ENCODE measurements at regions not wholly inside any gene's neighbourhood (a gene's known extent, or its start where the extent isn't known, plus 50 kb on each side); places are given as distances from the start of the nearest gene placed in this dataset.

DNA sequence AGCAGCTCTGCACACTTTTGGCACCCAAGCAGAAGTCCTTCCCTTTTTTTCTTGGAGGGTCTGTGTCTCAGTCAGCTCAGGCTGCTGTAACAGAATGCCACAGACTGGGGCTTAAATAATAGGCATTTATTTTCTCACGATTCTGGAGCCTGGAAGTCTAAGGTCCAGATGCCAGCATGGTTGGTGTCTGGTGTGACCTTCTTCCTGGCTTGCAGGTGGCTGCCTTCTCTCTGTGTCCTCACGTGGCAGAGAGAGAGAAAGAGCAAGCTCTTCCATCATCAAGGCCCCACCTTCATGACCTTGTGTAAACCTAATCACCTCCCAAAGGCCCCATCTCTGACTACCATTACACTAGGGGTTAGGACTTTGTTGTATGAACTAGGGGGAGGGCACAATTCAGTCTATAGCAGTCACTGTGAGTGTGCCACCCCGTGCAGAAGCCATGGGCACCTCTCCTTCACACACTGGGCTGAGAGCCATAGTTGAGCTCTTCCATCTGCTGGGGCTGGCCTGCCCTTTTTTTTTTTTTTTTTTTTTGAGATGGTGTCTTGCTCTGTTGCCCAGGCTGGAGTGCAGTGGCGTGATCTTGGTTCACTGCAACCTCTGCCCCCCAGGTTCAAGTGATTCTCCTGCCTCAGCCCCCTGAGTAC lies 80.3 kb downstream of the OAT start:
- Histone ChIP-seq H3K4me1 (ENCODE audit: control insufficient read depth, insufficient read depth, low read length) (no peaks in the 10 kb centered on the region), H3K9ac (ENCODE audit: low read length in 2 of 2) (no peak overlapping the region), H3K36me3 (ENCODE audit: control insufficient read depth in 2 of 2, insufficient read depth in 2 of 2, low read length in 2 of 2) (no peaks in the 10 kb centered on the region), H3K27ac (ENCODE audit: low read length) (no peak overlapping the region), H3K27me3 (ENCODE audit: control insufficient read depth in 1 of 2, insufficient read depth in 2 of 2, low read length in 2 of 2) (no peaks in the 10 kb centered on the region), H3K4me3 (ENCODE audit: low read length in 2 of 2) (no peak overlapping the region), H3K9me3 (ENCODE audit: control insufficient read depth in 2 of 2, low read length in 2 of 2) (no peaks in the 10 kb centered on the region)

DNA sequence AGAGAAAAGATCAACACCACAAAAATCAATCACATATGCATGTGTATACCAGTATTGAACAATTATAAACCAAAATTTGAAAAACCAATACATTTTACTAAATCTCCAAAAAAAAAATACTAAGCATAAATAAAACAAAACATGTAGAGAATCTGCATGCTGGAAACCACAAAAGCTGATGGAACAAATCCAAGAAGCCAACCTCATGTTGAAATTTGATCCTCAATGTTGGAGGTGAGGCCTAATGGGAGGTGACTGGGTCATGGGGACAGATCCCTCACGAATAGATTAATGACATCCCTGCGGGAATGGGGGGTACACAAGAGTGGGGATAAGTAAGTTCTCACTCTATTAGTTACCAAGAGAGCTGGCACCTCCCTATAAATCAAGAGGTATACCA lies 82.5 kb downstream of the OAT start:
- H3K9me3 ChIP-seq (ENCODE audit: control insufficient read depth in 2 of 2, low read length in 2 of 2), result peaks cover 0 to 3% of the 10 kb centered on the region in 2 donors
- no peaks in the 10 kb centered on the region for H3K27me3 ChIP-seq (ENCODE audit: control insufficient read depth in 1 of 2, insufficient read depth in 2 of 2, low read length in 2 of 2)
- no peaks in the 10 kb centered on the region for H3K4me1 ChIP-seq (ENCODE audit: control insufficient read depth, insufficient read depth, low read length)
- no peaks in the 10 kb centered on the region for H3K36me3 ChIP-seq (ENCODE audit: control insufficient read depth in 2 of 2, insufficient read depth in 2 of 2, low read length in 2 of 2)
- H3K4me3 ChIP-seq (ENCODE audit: low read length in 2 of 2), result no peak overlapping the region
- H3K9ac ChIP-seq (ENCODE audit: low read length in 2 of 2), result no peak overlapping the region
- H3K27ac ChIP-seq (ENCODE audit: low read length), result no peak overlapping the region

DNA sequence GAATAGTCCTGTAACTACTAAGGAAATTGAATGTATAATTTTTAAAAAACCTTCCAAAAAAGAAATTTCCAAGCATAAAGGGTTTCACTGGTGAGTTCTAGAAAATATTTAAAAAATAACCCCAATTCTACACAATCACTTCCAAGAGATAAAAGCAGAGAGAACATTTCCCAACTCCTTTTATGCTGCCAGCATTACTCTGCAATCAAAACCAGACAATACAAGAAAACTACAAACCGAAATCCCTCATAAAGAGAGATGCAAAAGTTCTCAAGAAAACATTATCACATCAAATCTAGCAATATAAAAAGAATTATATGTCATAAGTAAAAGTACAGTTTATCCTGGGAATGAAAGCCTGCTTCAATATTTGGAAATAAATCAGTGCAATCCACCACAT lies 84.8 kb downstream of the OAT start:
- H3K9me3 ChIP-seq (ENCODE audit: control insufficient read depth in 2 of 2, low read length in 2 of 2), result peaks cover 0 to 3% of the 10 kb centered on the region in 2 donors
- H3K36me3 ChIP-seq (ENCODE audit: control insufficient read depth in 2 of 2, insufficient read depth in 2 of 2, low read length in 2 of 2), result no peaks in the 10 kb centered on the region
- H3K27me3 ChIP-seq (ENCODE audit: control insufficient read depth in 1 of 2, insufficient read depth in 2 of 2, low read length in 2 of 2), result no peaks in the 10 kb centered on the region
- H3K27ac ChIP-seq (ENCODE audit: low read length), result no peak overlapping the region
- no peaks in the 10 kb centered on the region for H3K4me1 ChIP-seq (ENCODE audit: control insufficient read depth, insufficient read depth, low read length)
- no peak overlapping the region for H3K9ac ChIP-seq (ENCODE audit: low read length in 2 of 2)
- H3K4me3 ChIP-seq (ENCODE audit: low read length in 2 of 2), result no peak overlapping the region

DNA sequence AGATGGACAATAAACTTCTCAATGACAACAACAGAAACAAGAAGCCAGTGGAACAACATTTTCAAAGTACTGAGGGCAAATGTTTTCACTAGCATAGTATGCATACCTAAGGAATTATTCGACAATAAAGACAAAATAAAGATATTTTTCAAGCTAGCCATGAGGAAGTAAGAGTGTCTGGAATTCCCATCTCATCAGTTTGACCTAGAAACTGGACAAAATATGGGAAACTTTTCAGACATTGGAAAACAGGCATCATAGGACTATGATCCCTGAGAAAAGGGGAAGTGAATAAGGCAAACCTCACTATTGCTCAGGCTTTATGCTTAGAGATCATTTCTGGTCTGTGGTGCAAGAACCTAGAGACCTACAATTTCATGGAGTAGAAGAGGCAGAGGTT lies 86.3 kb downstream of the OAT start:
- Histone ChIP-seq H3K9ac (ENCODE audit: low read length in 2 of 2) (no peak overlapping the region), H3K27me3 (ENCODE audit: control insufficient read depth in 1 of 2, insufficient read depth in 2 of 2, low read length in 2 of 2) (no peaks in the 10 kb centered on the region), H3K4me3 (ENCODE audit: low read length in 2 of 2) (no peak overlapping the region), H3K27ac (ENCODE audit: low read length) (no peak overlapping the region), H3K36me3 (ENCODE audit: control insufficient read depth in 2 of 2, insufficient read depth in 2 of 2, low read length in 2 of 2) (no peaks in the 10 kb centered on the region), H3K9me3 (ENCODE audit: control insufficient read depth in 2 of 2, low read length in 2 of 2) (peaks cover 0 to 3% of the 10 kb centered on the region in 2 donors), H3K4me1 (ENCODE audit: control insufficient read depth, insufficient read depth, low read length) (no peaks in the 10 kb centered on the region)

DNA sequence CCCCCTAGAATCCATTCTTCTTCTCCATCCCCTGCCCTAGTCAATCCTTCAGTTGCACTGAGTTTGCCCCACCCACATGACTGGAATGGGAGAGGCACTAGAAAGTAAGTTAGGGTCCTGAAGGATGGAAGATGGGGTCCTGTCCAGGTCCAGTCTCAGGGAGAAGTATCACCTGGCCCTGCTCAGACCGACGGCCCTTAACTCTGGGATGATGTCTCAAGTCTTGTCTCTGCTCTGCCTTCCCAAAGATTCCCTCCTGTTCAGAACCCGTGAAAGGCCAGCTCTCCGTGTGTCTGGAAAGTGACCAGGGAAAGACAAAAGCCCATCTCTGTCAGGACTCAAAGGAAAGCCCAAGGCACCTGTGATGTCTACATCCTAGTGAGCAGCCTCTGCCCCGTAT lies 88.8 kb downstream of the OAT start:
- H3K4me3 ChIP-seq (ENCODE audit: low read length in 2 of 2), result no peak overlapping the region
- no peak overlapping the region for H3K27ac ChIP-seq (ENCODE audit: low read length)

DNA sequence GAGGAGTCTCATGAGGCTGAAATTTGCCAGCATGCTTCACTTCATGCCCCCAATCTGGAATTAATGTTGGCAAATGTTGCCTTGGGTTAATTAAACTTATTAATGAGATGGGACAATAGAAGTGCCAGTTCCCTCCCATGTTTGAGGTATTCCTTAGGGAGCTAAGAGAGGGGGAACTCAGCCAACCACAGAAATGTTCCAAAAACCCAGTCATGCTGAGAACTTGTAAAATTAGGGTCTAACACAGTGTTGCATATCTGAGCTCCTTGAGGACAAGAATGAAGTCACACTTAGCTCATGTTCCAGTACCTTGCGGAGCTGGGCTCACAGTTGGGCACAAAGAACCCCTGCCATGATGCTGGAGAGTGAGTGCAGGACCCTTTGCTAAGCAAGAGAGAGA lies 89.4 kb downstream of the OAT start:
- no peaks in the 10 kb centered on the region for H3K4me1 ChIP-seq (ENCODE audit: control insufficient read depth, insufficient read depth, low read length)
- H3K9ac ChIP-seq (ENCODE audit: low read length in 2 of 2), result no peak overlapping the region
- no peak overlapping the region for H3K4me3 ChIP-seq (ENCODE audit: low read length in 2 of 2)
- no peaks in the 10 kb centered on the region for H3K36me3 ChIP-seq (ENCODE audit: control insufficient read depth in 2 of 2, insufficient read depth in 2 of 2, low read length in 2 of 2)
- no peaks in the 10 kb centered on the region for H3K27me3 ChIP-seq (ENCODE audit: control insufficient read depth in 1 of 2, insufficient read depth in 2 of 2, low read length in 2 of 2)
- no peak overlapping the region for H3K27ac ChIP-seq (ENCODE audit: low read length)
- peaks cover 0 to 3% of the 10 kb centered on the region in 2 donors for H3K9me3 ChIP-seq (ENCODE audit: control insufficient read depth in 2 of 2, low read length in 2 of 2)

More for the DNA sequence above, 88.8 kb downstream of the OAT start:
- H3K4me1 ChIP-seq (ENCODE audit: control insufficient read depth, insufficient read depth, low read length), result no peaks in the 10 kb centered on the region
- H3K9me3 ChIP-seq (ENCODE audit: control insufficient read depth in 2 of 2, low read length in 2 of 2), result peaks cover 0 to 3% of the 10 kb centered on the region in 2 donors
- no peaks in the 10 kb centered on the region for H3K36me3 ChIP-seq (ENCODE audit: control insufficient read depth in 2 of 2, insufficient read depth in 2 of 2, low read length in 2 of 2)
- H3K27me3 ChIP-seq (ENCODE audit: control insufficient read depth in 1 of 2, insufficient read depth in 2 of 2, low read length in 2 of 2), result no peaks in the 10 kb centered on the region
- no peak overlapping the region for H3K9ac ChIP-seq (ENCODE audit: low read length in 2 of 2)

DNA sequence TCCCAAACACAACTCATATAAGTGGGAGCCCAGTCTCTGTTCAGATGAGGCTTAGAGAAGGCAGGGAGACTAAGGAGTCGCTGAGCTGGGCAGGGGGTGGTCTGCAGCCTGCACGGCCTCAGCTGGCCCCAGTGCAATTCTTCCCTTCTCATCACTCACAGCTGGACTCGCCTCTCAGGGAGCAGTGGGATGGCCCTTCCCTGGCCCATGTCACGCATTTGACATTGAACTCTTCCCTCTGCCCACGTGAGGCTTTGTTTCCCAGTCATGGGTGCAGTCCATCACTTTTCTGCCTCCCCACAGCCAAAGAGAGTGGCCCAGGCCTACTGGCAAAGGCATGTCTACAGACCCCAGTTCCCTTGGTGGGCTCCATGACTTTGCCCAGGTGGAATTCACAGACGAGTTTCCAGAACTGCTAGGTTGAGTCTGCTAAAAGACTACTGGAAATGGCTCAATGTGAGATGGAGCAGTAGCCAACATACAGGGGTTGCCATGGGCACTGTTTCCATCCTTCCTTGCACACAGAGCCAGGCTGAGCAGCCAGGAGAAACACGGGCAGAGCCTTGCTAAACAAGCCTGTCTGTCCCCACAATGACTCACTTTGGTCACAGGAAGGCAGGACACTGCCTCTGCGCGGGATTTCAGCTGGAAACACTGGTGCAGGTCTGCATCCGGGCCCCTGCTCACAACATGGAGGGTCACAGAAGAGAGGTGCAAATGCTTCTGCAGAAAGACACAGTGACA lies 90.1 kb downstream of the OAT start:
- H3K27ac ChIP-seq (ENCODE audit: low read length), result no peak overlapping the region
- no peak overlapping the region for H3K9ac ChIP-seq (ENCODE audit: low read length in 2 of 2)
- H3K36me3 ChIP-seq (ENCODE audit: control insufficient read depth in 2 of 2, insufficient read depth in 2 of 2, low read length in 2 of 2), result no peaks in the 10 kb centered on the region
- H3K27me3 ChIP-seq (ENCODE audit: control insufficient read depth in 1 of 2, insufficient read depth in 2 of 2, low read length in 2 of 2), result no peaks in the 10 kb centered on the region
- no peak overlapping the region for H3K4me3 ChIP-seq (ENCODE audit: low read length in 2 of 2)
- no peaks in the 10 kb centered on the region for H3K4me1 ChIP-seq (ENCODE audit: control insufficient read depth, insufficient read depth, low read length)
- H3K9me3 ChIP-seq (ENCODE audit: control insufficient read depth in 2 of 2, low read length in 2 of 2), result peaks cover 0 to 3% of the 10 kb centered on the region in 2 donors

DNA sequence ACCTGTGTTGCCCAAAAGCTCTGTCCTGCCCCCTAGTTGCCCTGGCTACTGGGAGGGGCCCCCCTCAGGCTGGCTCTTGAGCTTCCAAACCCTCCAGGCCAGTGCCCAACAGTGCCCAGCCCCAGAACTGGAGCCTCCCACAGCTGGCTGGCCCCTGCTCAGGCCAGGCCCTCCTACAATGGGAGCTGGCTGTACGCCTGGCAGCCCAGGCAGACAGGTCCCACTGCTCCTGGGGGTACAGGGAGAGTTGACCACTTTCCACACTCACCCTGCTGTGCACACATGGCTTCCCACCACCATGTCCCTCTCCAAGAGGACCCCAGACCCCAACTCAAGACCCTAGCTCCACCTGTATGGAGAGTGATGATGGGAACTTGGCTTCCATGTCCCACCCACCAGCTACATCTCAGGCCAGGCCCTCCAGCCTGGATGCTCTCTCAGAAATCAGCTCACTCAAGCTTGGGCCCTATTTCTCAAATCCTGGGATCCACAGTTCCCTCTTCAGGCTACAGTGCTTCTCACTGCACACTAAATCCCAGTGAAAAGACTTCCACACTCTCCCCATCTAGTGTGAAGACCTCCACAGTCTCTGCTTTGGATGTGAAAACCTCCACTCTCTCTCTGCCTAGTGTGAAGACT lies 92.6 kb downstream of the OAT start:
- no peak overlapping the region for H3K4me3 ChIP-seq (ENCODE audit: low read length in 2 of 2)
- H3K27ac ChIP-seq (ENCODE audit: low read length), result no peak overlapping the region
- no peaks in the 10 kb centered on the region for H3K36me3 ChIP-seq (ENCODE audit: control insufficient read depth in 2 of 2, insufficient read depth in 2 of 2, low read length in 2 of 2)
- H3K4me1 ChIP-seq (ENCODE audit: control insufficient read depth, insufficient read depth, low read length), result no peaks in the 10 kb centered on the region
- H3K9ac ChIP-seq (ENCODE audit: low read length in 2 of 2), result no peak overlapping the region
- H3K9me3 ChIP-seq (ENCODE audit: control insufficient read depth in 2 of 2, low read length in 2 of 2), result no peaks in the 10 kb centered on the region
- no peaks in the 10 kb centered on the region for H3K27me3 ChIP-seq (ENCODE audit: control insufficient read depth in 1 of 2, insufficient read depth in 2 of 2, low read length in 2 of 2)

DNA sequence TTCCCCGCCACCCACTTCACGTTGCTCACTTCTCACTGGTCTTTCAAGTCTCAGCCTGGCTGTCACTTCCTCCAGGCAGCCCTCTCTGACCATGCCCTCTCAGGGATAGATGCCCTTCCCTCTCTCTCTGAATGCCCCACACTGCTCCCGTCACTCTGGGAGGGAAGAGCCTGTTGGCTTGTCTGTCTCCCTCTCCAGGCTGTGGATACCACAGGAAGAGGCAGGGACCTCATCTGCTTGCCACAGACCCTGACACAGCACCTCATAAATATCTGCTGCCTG lies 93.1 kb downstream of the OAT start:
- no peak overlapping the region for H3K27ac ChIP-seq (ENCODE audit: low read length)
- no peaks in the 10 kb centered on the region for H3K36me3 ChIP-seq (ENCODE audit: control insufficient read depth in 2 of 2, insufficient read depth in 2 of 2, low read length in 2 of 2)
- H3K9me3 ChIP-seq (ENCODE audit: control insufficient read depth in 2 of 2, low read length in 2 of 2), result no peaks in the 10 kb centered on the region
- no peak overlapping the region for H3K4me3 ChIP-seq (ENCODE audit: low read length in 2 of 2)
- H3K9ac ChIP-seq (ENCODE audit: low read length in 2 of 2), result no peak overlapping the region
- no peaks in the 10 kb centered on the region for H3K27me3 ChIP-seq (ENCODE audit: control insufficient read depth in 1 of 2, insufficient read depth in 2 of 2, low read length in 2 of 2)
- no peaks in the 10 kb centered on the region for H3K4me1 ChIP-seq (ENCODE audit: control insufficient read depth, insufficient read depth, low read length)

DNA sequence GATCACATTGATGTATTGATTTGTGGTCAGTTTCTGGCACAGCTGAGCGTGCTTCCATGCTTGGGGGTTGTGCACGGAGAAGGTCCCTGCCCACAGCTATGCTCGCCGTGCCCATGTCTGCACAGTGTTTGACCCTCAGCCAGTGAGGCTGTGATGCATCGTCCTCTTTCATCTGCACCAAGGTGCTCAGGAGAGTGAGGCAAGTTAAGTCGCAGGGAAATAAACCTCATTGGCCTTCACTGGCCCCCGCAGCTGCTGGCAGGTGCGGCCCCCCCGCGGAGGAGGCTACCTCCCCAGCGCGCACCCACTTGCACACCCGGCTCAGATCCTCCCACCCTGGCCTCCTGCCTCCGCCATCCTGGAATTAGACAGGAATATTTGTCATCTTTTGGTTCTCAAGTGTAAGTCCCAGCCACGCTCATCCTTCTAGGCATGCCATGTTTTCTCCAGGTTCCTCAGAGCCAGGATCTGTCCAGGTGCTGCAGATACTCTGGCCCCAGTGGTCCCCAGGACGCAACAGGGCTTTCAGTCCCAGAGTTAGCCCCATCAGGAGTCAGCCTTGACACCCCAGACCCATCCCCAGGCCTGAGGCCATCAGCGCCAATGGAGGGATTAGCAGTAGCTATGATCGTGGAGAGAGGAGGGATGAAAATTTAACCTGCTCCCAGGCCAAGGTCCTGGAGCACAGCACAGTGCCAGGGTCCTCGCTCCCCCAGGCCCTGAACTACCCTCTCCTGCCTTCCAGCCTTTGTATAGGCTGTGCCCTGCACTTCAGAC lies 93.7 kb downstream of the OAT start:
- Histone ChIP-seq H3K4me3 (ENCODE audit: low read length in 2 of 2) (no peak overlapping the region), H3K36me3 (ENCODE audit: control insufficient read depth in 2 of 2, insufficient read depth in 2 of 2, low read length in 2 of 2) (no peaks in the 10 kb centered on the region), H3K27me3 (ENCODE audit: control insufficient read depth in 1 of 2, insufficient read depth in 2 of 2, low read length in 2 of 2) (no peaks in the 10 kb centered on the region)

More for the DNA sequence above, 93.7 kb downstream of the OAT start:
- Histone ChIP-seq H3K9me3 (ENCODE audit: control insufficient read depth in 2 of 2, low read length in 2 of 2) (no peaks in the 10 kb centered on the region), H3K27ac (ENCODE audit: low read length) (no peak overlapping the region), H3K4me1 (ENCODE audit: control insufficient read depth, insufficient read depth, low read length) (no peaks in the 10 kb centered on the region), H3K9ac (ENCODE audit: low read length in 2 of 2) (no peak overlapping the region)

Measured in stomach smooth muscle (tissue), 2 donors.